ENCODE measurements at regions not wholly inside any gene's neighbourhood (a gene's known extent, or its start where the extent isn't known, plus 50 kb on each side); places are given as distances from the start of the nearest gene placed in this dataset.

GRCh38 chr3:44060164-44060563 lies 181.5 kb upstream of the TOPAZ1 start:
- no peak for DNase-seq

- no peak for DNase-seq
Measured at GRCh38 chr3:44061268-44061667, 180.4 kb upstream of the TOPAZ1 start.

- no peak for DNase-seq
Measured at GRCh38 chr3:44061961-44062360, 179.7 kb upstream of the TOPAZ1 start.

- DNase-seq, result peak; percentile 67
Measured at GRCh38 chr3:44065311-44066094, 176.2 kb upstream of the TOPAZ1 start.

GRCh38 chr3:44066806-44067205 lies 174.9 kb upstream of the TOPAZ1 start:
- no peak for DNase-seq

- no peak for DNase-seq
Measured at GRCh38 chr3:44067431-44067830, 174.3 kb upstream of the TOPAZ1 start.

- no peak for DNase-seq
Measured at GRCh38 chr3:44068753-44069152, 172.9 kb upstream of the TOPAZ1 start.

- DNase-seq, result no peak
Measured at GRCh38 chr3:44069276-44069675, 172.4 kb upstream of the TOPAZ1 start.

GRCh38 chr3:44070841-44071546 lies 170.7 kb upstream of the TOPAZ1 start:
- DNase-seq, result no peak

GRCh38 chr3:44072601-44073540 lies 168.8 kb upstream of the TOPAZ1 start:
- DNase-seq, result no peak

- DNase-seq, result no peak
Measured at GRCh38 chr3:44074181-44074580, 167.5 kb upstream of the TOPAZ1 start.

GRCh38 chr3:44076221-44076829 lies 165.4 kb upstream of the TOPAZ1 start:
- no peak for DNase-seq

- no peak for DNase-seq
Measured at GRCh38 chr3:44077267-44077666, 164.4 kb upstream of the TOPAZ1 start.

GRCh38 chr3:44078863-44079262 lies 162.8 kb upstream of the TOPAZ1 start:
- no peak for DNase-seq

GRCh38 chr3:44079916-44080315 lies 161.8 kb upstream of the TOPAZ1 start:
- no peak for DNase-seq

- no peak for DNase-seq
Measured at GRCh38 chr3:44080474-44081072, 161.1 kb upstream of the TOPAZ1 start.

- no peak for DNase-seq
Measured at GRCh38 chr3:44090036-44090435, 151.7 kb upstream of the TOPAZ1 start.

- no peak for DNase-seq
Measured at GRCh38 chr3:44092497-44092896, 149.2 kb upstream of the TOPAZ1 start.

GRCh38 chr3:44093531-44093930 lies 148.2 kb upstream of the TOPAZ1 start:
- no peak for DNase-seq

GRCh38 chr3:44098656-44099415 lies 142.8 kb upstream of the TOPAZ1 start:
- no peak for DNase-seq

GRCh38 chr3:44099566-44100297 lies 142.0 kb upstream of the TOPAZ1 start:
- DNase-seq, result no peak

Data from T1000 (cell line).